HG03469 (cell line): ENCODE measurements at regions not wholly inside any gene's neighbourhood (a gene's known extent, or its start where the extent isn't known, plus 50 kb on each side); places are given as distances from the start of the nearest gene placed in this dataset.

Experiments used
- ATAC-seq: cut with Tn5 transposase; IDR thresholded peaks from one replicate; pipeline ENCODE4 v1.9.1; 2021; ENCODE audit warnings: mild to moderate bottlenecking, moderate library complexity, moderate number of reproducible peaks; ENCODE audit not compliant: unreplicated experiment

GRCh38 chr13:60798503-60798902 is 401.5 kb downstream of the TDRD3 start:
- ATAC-seq: no peak

- no peak for ATAC-seq
Observed at GRCh38 chr13:60797112-60797511, 400.1 kb downstream of the TDRD3 start.

GRCh38 chr13:60794751-60795150 is 397.7 kb downstream of the TDRD3 start:
- no peak for ATAC-seq

GRCh38 chr13:60790620-60791019 is 393.6 kb downstream of the TDRD3 start:
- ATAC-seq: no peak

GRCh38 chr13:60788156-60788829 is 391.3 kb downstream of the TDRD3 start:
- ATAC-seq: no peak

- ATAC-seq: no peak
Observed at GRCh38 chr13:60787083-60787482, 390.1 kb downstream of the TDRD3 start.

- no peak for ATAC-seq
Observed at GRCh38 chr13:60772726-60773125, 375.7 kb downstream of the TDRD3 start.

- ATAC-seq: no peak
Observed at GRCh38 chr13:60765700-60766411, 368.8 kb downstream of the TDRD3 start.

- ATAC-seq: no peak
Observed at GRCh38 chr13:60759499-60759898, 362.5 kb downstream of the TDRD3 start.

- no peak for ATAC-seq
Observed at GRCh38 chr13:60758637-60759036, 361.6 kb downstream of the TDRD3 start.

- ATAC-seq: no peak
Observed at GRCh38 chr13:60757501-60758215, 360.6 kb downstream of the TDRD3 start.

- ATAC-seq: no peak
Observed at GRCh38 chr13:60756306-60756705, 359.3 kb downstream of the TDRD3 start.

GRCh38 chr13:60755380-60756163 is 358.6 kb downstream of the TDRD3 start:
- no peak for ATAC-seq

- no peak for ATAC-seq
Observed at GRCh38 chr13:60754211-60755090, 357.4 kb downstream of the TDRD3 start.

GRCh38 chr13:60753641-60754040 is 356.6 kb downstream of the TDRD3 start:
- no peak for ATAC-seq

GRCh38 chr13:60745343-60745742 is 348.3 kb downstream of the TDRD3 start:
- ATAC-seq: no peak

- ATAC-seq: no peak
Observed at GRCh38 chr13:60733933-60734332, 336.9 kb downstream of the TDRD3 start.

- no peak for ATAC-seq
Observed at GRCh38 chr13:60727140-60727539, 330.1 kb downstream of the TDRD3 start.

GRCh38 chr13:60721063-60721462 is 324.0 kb downstream of the TDRD3 start:
- no peak for ATAC-seq

- ATAC-seq: no peak
Observed at GRCh38 chr13:60720590-60720989, 323.6 kb downstream of the TDRD3 start.
